Activated naive CD4-positive, alpha-beta T cell treated with Interleukin-2 at 50 U/mL for 16 hours (primary cell): ENCODE measurements at regions not wholly inside any gene's neighbourhood (a gene's known extent, or its start where the extent isn't known, plus 50 kb on each side); places are given as distances from the start of the nearest gene placed in this dataset.

Experiments
- DNase-seq: peaks from one replicate; pipeline ENCODE4 v3.0.0-alpha.2; 2020

DNA sequence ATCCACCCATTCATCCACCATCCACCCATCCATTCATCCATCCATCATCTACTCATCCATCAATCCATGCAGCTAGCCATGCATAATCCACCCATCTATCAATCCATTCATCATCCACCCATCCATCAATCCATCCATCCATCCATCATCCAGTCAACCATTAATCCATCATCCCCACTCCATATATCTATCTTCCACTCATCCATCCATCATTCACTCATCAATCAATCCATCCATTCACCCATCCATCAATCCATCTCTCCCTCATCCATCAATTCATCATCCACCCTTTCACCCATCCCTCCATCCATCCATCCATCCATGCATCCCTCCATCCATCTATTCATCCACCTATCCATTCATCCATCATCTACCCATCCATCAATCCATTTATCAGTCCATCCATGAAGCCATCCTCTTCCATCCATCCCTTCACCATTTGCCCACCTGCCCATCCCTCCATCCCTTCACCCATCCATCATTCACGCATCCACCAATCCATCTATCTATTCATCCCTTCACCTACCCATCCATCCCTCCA lies 689.4 kb downstream of the BRD1 start:
- no peak for DNase-seq

DNA sequence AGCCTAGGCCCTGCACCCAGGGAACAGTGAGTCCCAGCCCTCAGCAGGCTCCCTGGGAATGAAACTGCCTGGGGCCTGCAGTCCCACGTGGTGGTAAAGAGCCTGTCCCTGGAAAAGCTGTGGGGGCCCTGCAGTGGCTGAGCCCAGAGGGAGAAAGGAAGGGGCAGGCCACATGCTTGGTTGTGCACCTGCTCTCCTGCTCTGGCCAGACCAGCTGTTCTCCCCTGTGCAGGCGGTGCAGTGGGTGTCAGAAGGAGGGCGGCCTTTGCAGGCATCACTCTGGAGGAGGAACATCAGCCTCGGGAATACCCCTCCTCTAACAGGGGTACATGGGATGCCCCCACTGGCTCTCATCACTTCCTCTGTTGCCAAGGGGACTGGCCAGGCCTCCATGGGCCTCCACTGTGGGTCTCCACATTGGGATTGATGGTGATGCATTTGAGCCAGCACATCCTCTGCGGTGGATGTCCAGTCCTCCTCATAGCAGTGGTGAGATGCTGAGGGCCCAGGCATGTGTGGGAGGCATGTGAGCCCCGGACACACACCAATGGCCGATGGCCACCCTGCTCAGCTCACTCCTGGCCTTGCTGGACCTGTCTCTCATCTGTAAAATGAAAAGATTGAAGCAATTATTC lies 690.4 kb downstream of the BRD1 start:
- no peak for DNase-seq

DNA sequence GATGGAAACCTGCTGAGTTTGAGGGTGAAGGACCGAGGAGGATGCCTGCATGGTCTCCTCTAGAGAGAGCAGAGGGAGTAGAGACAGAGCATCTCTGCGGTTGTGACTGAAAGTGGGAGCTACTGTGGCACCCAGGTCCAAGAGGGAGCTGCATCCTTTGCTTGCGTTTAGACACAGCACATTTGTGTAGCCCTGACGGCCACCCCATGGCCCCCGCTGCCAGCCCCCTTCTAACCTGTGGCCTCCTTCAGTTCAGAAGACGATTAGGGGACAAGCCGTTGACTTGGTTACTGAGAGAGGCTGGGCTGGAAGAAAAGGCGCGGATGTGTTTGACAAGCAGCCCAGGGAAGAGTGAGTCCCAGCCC lies 690.9 kb downstream of the BRD1 start:
- no peak for DNase-seq

GRCh38 chr22:49136041-49136815 lies 691.4 kb downstream of the BRD1 start:
- DNase-seq = no peak

- DNase-seq = no peak
These were observed 693.6 kb downstream of the BRD1 start for GRCh38 chr22:49134076-49134475.

- DNase-seq = no peak
These were observed 694.1 kb downstream of the BRD1 start for GRCh38 chr22:49133541-49133940.

- no peak for DNase-seq
These were observed 695.7 kb downstream of the BRD1 start for GRCh38 chr22:49132009-49132408.

GRCh38 chr22:49129736-49130135 lies 697.9 kb downstream of the BRD1 start:
- DNase-seq = no peak

- no peak for DNase-seq
These were observed 698.8 kb downstream of the BRD1 start for GRCh38 chr22:49128874-49129273.

DNA sequence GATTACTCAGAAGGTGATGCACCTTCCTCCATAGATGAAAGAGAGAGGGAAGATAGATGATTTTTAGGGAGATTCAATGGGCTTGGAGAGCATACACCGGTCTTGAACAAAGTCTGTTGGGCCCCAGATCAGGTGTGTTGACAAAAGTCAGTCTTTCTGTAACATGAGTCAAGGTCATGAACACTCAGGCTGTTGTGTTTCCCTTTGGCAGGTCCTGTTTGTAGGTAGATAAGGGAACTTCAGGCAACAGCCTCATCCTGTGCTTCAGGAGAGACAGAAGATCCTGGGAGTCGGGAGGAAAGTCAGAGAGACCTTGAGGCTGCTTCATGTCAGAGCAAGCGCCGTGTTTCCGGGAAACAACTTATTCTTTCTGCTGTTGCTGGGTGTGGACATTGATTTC lies 703.1 kb downstream of the BRD1 start:
- no peak for DNase-seq

GRCh38 chr22:49123621-49124192 lies 704.0 kb downstream of the BRD1 start:
- DNase-seq = no peak

GRCh38 chr22:49119551-49119952 lies 708.1 kb downstream of the BRD1 start:
- DNase-seq = no peak

GRCh38 chr22:49118065-49118464 lies 709.6 kb downstream of the BRD1 start:
- DNase-seq = no peak

GRCh38 chr22:49117486-49117885 lies 710.2 kb downstream of the BRD1 start:
- DNase-seq = no peak

DNA sequence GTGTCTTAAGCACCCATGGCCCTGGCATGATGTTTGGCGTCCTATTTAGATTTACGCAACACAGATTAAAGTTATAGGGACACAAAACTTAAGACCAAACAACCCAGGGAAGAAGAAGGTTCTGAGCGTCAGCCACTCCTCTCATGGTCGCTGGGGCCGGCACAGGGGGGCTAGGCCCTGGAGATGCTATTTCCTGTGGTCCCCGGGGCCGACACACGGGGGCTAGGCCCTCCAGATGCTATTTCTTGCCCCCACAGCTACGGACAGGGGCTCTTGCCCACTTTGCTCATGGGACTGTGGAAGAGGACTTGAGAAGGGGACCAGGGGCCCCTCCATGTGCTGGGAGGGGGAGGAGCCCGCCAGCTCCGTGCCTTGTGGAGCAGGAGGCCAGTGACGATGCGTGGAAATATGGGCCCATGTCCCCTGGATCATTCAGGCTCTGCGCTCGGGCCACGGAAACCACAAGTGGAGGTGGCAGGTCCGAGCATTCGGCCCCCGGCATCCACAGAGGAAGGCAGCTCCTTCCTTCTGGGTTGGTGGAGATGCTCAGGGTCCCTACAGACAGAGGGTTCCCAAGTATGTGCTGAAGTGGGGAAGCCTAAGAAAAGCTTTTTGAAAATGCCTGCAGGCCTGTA lies 711.1 kb downstream of the BRD1 start:
- no peak for DNase-seq

DNA sequence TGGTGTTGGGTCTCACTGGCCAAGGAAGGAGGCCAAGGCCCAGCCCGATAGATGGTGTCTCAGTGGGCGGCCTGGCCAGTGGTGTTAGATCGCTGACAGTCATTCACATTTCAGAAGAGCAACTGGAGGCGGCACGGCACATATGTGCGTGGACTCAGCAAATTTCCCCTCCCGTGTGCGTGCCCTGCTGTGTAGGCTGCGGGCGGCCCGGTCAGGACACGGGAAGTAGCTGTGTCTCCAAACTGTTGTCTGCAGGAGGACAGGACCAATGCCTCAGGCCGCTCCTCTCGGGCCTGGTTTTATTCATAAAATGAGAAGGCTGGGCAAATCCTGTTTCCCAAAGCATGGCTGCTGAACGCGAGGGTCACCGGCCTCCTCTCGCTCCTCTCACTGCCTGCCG lies 711.7 kb downstream of the BRD1 start:
- DNase-seq = no peak

DNA sequence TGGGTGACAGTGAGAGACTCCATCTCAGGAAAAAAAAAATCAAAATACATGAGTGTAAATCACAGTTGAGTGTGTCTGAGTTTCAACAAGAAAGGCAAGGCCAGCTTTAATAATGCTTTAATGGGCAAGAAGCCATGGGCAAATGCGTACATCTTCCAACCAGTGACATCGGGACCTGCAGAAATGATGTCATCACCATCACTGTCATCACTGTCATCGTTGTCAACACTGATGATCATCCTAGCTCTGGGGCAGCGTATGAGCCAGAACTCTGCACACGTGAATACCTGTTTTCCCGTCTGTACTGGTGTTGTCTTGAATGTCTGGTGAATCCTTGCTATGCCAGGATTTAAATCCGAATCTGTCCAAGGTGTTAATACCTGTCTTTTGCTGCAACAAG lies 712.5 kb downstream of the BRD1 start:
- DNase-seq = no peak

GRCh38 chr22:49113758-49114157 lies 713.9 kb downstream of the BRD1 start:
- no peak for DNase-seq

DNA sequence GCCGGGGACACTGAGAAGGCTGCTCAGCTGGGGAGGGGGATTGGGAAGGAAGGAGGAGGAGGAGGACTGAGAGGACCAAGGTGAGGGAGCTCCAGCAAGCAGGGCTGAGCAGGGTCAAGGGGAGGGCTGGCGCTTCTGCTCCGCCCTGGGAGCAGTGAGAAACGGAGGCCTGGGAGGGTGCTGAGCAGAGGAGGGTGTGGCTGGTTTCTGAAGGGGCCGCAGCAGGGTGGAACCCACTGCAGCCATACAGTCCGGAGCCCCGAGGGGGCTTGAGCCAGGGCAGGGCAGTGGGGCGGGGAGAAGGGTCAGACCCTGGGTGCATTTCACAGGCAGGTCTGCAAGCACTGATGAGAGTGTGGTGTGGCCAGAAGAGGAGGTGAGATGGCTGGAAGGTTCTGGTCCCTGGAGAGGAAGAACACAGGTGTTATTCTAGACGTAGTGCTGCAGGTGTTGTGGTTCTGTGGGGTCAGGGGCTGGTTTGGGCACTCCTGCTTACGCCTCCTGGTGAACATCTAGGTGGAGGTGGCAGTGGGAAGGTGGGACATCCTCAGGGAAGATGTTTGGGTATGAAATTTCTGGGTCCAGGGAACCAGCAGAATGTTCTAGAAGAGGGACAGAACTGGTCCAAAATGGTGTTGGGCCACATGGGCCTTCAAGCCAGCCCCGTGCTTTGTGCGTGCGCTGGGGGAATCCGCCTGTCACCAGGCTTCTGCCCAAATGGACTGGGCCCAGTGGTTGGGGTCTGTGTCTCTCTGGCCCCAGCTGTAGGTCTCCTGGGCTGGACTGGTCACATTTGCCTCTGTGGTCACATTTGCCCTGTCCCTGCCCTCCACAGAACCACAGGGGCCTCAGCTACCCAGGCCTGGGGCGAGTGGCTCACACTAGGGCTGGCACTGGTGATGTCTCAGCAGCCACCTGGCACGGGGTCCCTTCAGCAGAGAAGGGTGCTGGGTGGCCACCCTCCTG lies 714.7 kb downstream of the BRD1 start:
- no peak for DNase-seq

DNA sequence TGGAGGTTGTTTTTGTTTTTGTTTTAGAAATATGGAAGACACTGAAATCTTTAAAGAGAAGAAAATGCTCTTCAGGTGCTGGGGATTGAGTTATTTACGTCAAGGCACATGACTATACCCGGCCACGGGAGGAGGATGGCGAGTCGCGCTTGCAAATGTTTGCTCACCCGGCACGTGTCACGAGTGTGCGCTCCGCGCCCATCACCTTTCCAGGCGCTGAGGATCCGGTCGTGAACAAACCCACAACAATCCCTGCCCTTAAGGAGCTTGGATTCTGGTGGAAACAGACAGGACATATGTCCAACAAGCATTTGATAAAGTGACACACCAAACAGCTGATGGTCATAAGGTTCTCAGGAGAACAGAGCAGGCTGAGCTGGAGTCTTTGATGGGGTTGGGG lies 715.5 kb downstream of the BRD1 start:
- DNase-seq = no peak

- no peak for DNase-seq
These were observed 716.6 kb downstream of the BRD1 start for GRCh38 chr22:49111085-49111484.

DNA sequence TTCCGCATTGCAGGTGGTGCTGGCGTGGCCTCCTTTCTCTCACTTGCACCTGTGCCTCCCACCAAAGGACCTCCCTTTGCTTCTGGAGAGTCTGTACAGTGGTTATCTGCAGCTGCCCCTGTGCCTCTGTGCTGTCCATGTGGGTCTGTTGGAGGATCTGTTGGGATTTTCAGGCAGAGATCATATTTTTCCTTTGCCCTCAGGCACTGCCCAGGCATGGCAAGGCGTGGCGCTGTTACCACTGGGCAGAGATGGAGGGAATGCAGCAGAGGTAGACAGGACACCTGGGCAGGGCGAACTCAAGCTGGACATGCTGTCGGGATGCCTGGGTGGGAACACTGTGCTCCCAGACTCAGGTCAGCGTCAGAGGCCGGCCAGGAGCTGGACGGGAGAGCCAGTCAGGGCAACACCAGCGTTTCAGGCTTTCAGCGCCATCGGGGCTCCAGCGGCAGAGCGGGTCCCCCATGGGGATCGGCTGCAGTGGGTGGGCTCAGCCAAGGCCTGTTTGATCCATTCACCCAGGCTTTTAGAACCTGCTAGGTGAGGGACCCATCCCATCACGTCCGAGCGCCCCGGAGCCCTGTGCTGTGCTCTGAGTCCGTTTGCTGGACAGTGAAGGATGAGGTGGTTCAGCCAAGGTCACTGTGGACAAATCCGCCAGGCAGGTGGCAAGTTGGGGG lies 718.9 kb downstream of the BRD1 start:
- no peak for DNase-seq
